DMS53 (cell line): ENCODE measurements at regions not wholly inside any gene's neighbourhood (a gene's known extent, or its start where the extent isn't known, plus 50 kb on each side); places are given as distances from the start of the nearest gene placed in this dataset.

Source experiments
- DNase-seq: peaks from one replicate; lab custom pipeline; 2025; lab: John Stamatoyannopoulos, UW

- no peak for DNase-seq
Observed at GRCh38 chr11:15773476-15774387, 582.6 kb downstream of the SOX6 start.

- no peak for DNase-seq
Observed at GRCh38 chr11:15774388-15774939, 581.9 kb downstream of the SOX6 start.

GRCh38 chr11:15775015-15775541 is 581.3 kb downstream of the SOX6 start:
- DNase-seq, result no peak

GRCh38 chr11:15775797-15776196 is 580.5 kb downstream of the SOX6 start:
- DNase-seq, result no peak

- DNase-seq, result no peak
Observed at GRCh38 chr11:15776366-15776765, 580.0 kb downstream of the SOX6 start.

GRCh38 chr11:15779518-15779917 is 576.8 kb downstream of the SOX6 start:
- no peak for DNase-seq

GRCh38 chr11:15780382-15780781 is 576.0 kb downstream of the SOX6 start:
- no peak for DNase-seq

- no peak for DNase-seq
Observed at GRCh38 chr11:15780837-15781236, 575.5 kb downstream of the SOX6 start.

GRCh38 chr11:15783619-15784018 is 572.7 kb downstream of the SOX6 start:
- no peak for DNase-seq

GRCh38 chr11:15793043-15793996 is 563.0 kb downstream of the SOX6 start:
- no peak for DNase-seq

- DNase-seq, result no peak
Observed at GRCh38 chr11:15794361-15795150, 561.8 kb downstream of the SOX6 start.

GRCh38 chr11:15795378-15795777 is 561.0 kb downstream of the SOX6 start:
- DNase-seq, result no peak

- no peak for DNase-seq
Observed at GRCh38 chr11:15800111-15800800, 556.1 kb downstream of the SOX6 start.

- DNase-seq, result no peak
Observed at GRCh38 chr11:15801126-15801525, 555.2 kb downstream of the SOX6 start.

GRCh38 chr11:15801616-15802015 is 554.7 kb downstream of the SOX6 start:
- DNase-seq, result no peak

GRCh38 chr11:15805726-15806125 is 550.6 kb downstream of the SOX6 start:
- DNase-seq, result no peak

GRCh38 chr11:15806217-15806616 is 550.1 kb downstream of the SOX6 start:
- no peak for DNase-seq

- no peak for DNase-seq
Observed at GRCh38 chr11:15807827-15808226, 548.5 kb downstream of the SOX6 start.

- DNase-seq, result no peak
Observed at GRCh38 chr11:15810082-15810481, 546.3 kb downstream of the SOX6 start.

GRCh38 chr11:15810525-15810924 is 545.8 kb downstream of the SOX6 start:
- no peak for DNase-seq
